Thymus (tissue), 11 donors: ENCODE measurements at regions not wholly inside any gene's neighbourhood (a gene's known extent, or its start where the extent isn't known, plus 50 kb on each side); places are given as distances from the start of the nearest gene placed in this dataset.
A peak's percentile ranks its signal among the peaks of the same experiment; 100 is the strongest.

ENCODE experiments used
- DNase-seq, 9 donors: peaks; one replicate each; pipeline ENCODE4 v3.0.0-alpha.2; 2013; ENCODE audit warnings: low spot score in 9 of 9, low read depth in 6 of 9, missing footprints in 1 of 9
- H3K27ac ChIP-seq, 2 donors: one replicate each; pipeline ENCODE4 v1.5.1; 2013; ENCODE audit warnings: control low read depth in 1 of 2, low read depth in 1 of 2, low read length in 1 of 2, mild to moderate bottlenecking in 1 of 2, moderate library complexity in 1 of 2
- H3K27me3 ChIP-seq, 2 donors: one replicate each; pipeline ENCODE4 v1.5.1; 2013; ENCODE audit warnings: low read length in 1 of 2; ENCODE audit not compliant: control insufficient read depth in 2 of 2, insufficient read depth in 1 of 2
- H3K36me3 ChIP-seq, 2 donors: one replicate each; pipeline ENCODE4 v1.5.1; 2013; ENCODE audit warnings: low read length in 1 of 2, mild to moderate bottlenecking in 1 of 2, moderate library complexity in 1 of 2; ENCODE audit not compliant: control insufficient read depth in 2 of 2, insufficient read depth in 2 of 2
- H3K4me1 ChIP-seq, 2 donors: one replicate each; pipeline ENCODE4 v1.5.1; 2013; ENCODE audit warnings: low read length in 2 of 2; ENCODE audit not compliant: control insufficient read depth in 2 of 2, insufficient read depth in 2 of 2
- H3K4me3 ChIP-seq, 2 donors: one replicate each; pipeline ENCODE4 v1.5.1; 2013; ENCODE audit warnings: low read length in 2 of 2, control low read depth in 1 of 2, mild to moderate bottlenecking in 1 of 2
- H3K9me3 ChIP-seq, 2 donors: one replicate each; pipeline ENCODE4 v1.5.1; 2013; ENCODE audit warnings: low read length in 1 of 2, mild to moderate bottlenecking in 1 of 2; ENCODE audit not compliant: control insufficient read depth in 2 of 2, insufficient read depth in 1 of 2
- WGBS: extraction: QIAGEN DNeasy Blood & Tissue Kit; methylation state at CpG from one replicate; pipeline ENCODE4 v1.1.7; 2013; 5-methylcytosine and 5-hydroxymethylcytosine counted together
- donor health status: healthy.

- Histone ChIP-seq H3K27me3 (no peaks in the 10 kb centered on the region), H3K27ac (no peak overlapping the region), H3K36me3 (no peaks in the 10 kb centered on the region), H3K4me3 (no peak overlapping the region), H3K9me3 (no peaks in the 10 kb centered on the region), H3K4me1 (peaks cover 9 to 17% of the 10 kb centered on the region in 2 donors)
- DNase-seq = no peak
- WGBS = 98% methylated on average over 4 of the region's 4 CpGs
These were observed 143.2 kb upstream of the ITGA6 start for GRCh38 chr2:172284209-172284608.

- Histone ChIP-seq H3K27me3 (no peaks in the 10 kb centered on the region), H3K27ac (peak overlapping the region in 1 of 2 donors; percentile 43), H3K36me3 (no peaks in the 10 kb centered on the region), H3K4me3 (no peak overlapping the region), H3K9me3 (no peaks in the 10 kb centered on the region), H3K4me1 (peaks cover 9 to 17% of the 10 kb centered on the region in 2 donors)
- DNase-seq = no peak
- 93% methylated on average over 5 of the region's 5 CpGs for WGBS
These were observed 142.3 kb upstream of the ITGA6 start for GRCh38 chr2:172285010-172285621.

- WGBS = 67% methylated on average over 9 of the region's 9 CpGs
- Histone ChIP-seq H3K36me3 (no peaks in the 10 kb centered on the region), H3K27ac (peak overlapping the region in 1 of 2 donors; percentile 43), H3K4me1 (peaks cover 9 to 17% of the 10 kb centered on the region in 2 donors), H3K4me3 (no peak overlapping the region), H3K27me3 (no peaks in the 10 kb centered on the region), H3K9me3 (no peaks in the 10 kb centered on the region)
- peak in 1 of 9 donors; percentile 23 for DNase-seq
These were observed 141.6 kb upstream of the ITGA6 start for GRCh38 chr2:172285760-172286159.

GRCh38 chr2:172287190-172287589 lies 140.2 kb upstream of the ITGA6 start:
- Histone ChIP-seq H3K9me3 (no peaks in the 10 kb centered on the region), H3K27ac (no peak overlapping the region), H3K4me1 (peaks cover 9 to 17% of the 10 kb centered on the region in 2 donors), H3K4me3 (no peak overlapping the region), H3K27me3 (no peaks in the 10 kb centered on the region), H3K36me3 (no peaks in the 10 kb centered on the region)
- DNase-seq = no peak

- no peak overlapping the region for H3K27ac ChIP-seq
- H3K9me3 ChIP-seq = no peaks in the 10 kb centered on the region
- WGBS = 97% methylated on average over 6 of the region's 6 CpGs
These were observed 139.6 kb upstream of the ITGA6 start for GRCh38 chr2:172287605-172288315.

GRCh38 chr2:172288603-172289002 lies 138.8 kb upstream of the ITGA6 start:
- H3K27ac ChIP-seq = no peak overlapping the region
- H3K36me3 ChIP-seq = no peaks in the 10 kb centered on the region
- WGBS = 15% methylated on average over 1 of the region's 1 CpG
- H3K4me3 ChIP-seq = no peak overlapping the region
- H3K27me3 ChIP-seq = no peaks in the 10 kb centered on the region
- peaks cover 9 to 15% of the 10 kb centered on the region in 2 donors for H3K4me1 ChIP-seq
- H3K9me3 ChIP-seq = no peaks in the 10 kb centered on the region
- no peak for DNase-seq

More at GRCh38 chr2:172287605-172288315, 139.6 kb upstream of the ITGA6 start:
- no peaks in the 10 kb centered on the region for H3K27me3 ChIP-seq
- H3K4me3 ChIP-seq = no peak overlapping the region
- peaks cover 9 to 17% of the 10 kb centered on the region in 2 donors for H3K4me1 ChIP-seq
- no peaks in the 10 kb centered on the region for H3K36me3 ChIP-seq
- DNase-seq = no peak

- Histone ChIP-seq H3K27me3 (no peaks in the 10 kb centered on the region), H3K36me3 (no peaks in the 10 kb centered on the region), H3K4me3 (no peak overlapping the region), H3K27ac (no peak overlapping the region), H3K4me1 (no peaks in the 10 kb centered on the region), H3K9me3 (no peaks in the 10 kb centered on the region)
- no peak for DNase-seq
- WGBS = 91% methylated on average over 6 of the region's 6 CpGs
These were observed 133.4 kb upstream of the ITGA6 start for GRCh38 chr2:172293952-172294351.

GRCh38 chr2:172294983-172295382 lies 132.4 kb upstream of the ITGA6 start:
- WGBS = 96% methylated on average over 1 of the region's 1 CpG
- no peak overlapping the region for H3K4me3 ChIP-seq
- no peaks in the 10 kb centered on the region for H3K36me3 ChIP-seq
- H3K27me3 ChIP-seq = no peaks in the 10 kb centered on the region
- no peak overlapping the region for H3K27ac ChIP-seq
- no peaks in the 10 kb centered on the region for H3K9me3 ChIP-seq
- no peak for DNase-seq
- no peaks in the 10 kb centered on the region for H3K4me1 ChIP-seq

- no peak for DNase-seq
- WGBS = 96% methylated on average over 4 of the region's 4 CpGs
- no peaks in the 10 kb centered on the region for H3K27me3 ChIP-seq
- no peaks in the 10 kb centered on the region for H3K36me3 ChIP-seq
- H3K27ac ChIP-seq = no peak overlapping the region
- H3K4me1 ChIP-seq = no peaks in the 10 kb centered on the region
- H3K9me3 ChIP-seq = peaks cover 0 to 1% of the 10 kb centered on the region in 2 donors
- no peak overlapping the region for H3K4me3 ChIP-seq
These were observed 131.7 kb upstream of the ITGA6 start for GRCh38 chr2:172295677-172296076.
